ENCODE measurements at regions not wholly inside any gene's neighbourhood (a gene's known extent, or its start where the extent isn't known, plus 50 kb on each side); places are given as distances from the start of the nearest gene placed in this dataset.
A peak's percentile ranks its signal among the peaks of the same experiment; 100 is the strongest.

DNA sequence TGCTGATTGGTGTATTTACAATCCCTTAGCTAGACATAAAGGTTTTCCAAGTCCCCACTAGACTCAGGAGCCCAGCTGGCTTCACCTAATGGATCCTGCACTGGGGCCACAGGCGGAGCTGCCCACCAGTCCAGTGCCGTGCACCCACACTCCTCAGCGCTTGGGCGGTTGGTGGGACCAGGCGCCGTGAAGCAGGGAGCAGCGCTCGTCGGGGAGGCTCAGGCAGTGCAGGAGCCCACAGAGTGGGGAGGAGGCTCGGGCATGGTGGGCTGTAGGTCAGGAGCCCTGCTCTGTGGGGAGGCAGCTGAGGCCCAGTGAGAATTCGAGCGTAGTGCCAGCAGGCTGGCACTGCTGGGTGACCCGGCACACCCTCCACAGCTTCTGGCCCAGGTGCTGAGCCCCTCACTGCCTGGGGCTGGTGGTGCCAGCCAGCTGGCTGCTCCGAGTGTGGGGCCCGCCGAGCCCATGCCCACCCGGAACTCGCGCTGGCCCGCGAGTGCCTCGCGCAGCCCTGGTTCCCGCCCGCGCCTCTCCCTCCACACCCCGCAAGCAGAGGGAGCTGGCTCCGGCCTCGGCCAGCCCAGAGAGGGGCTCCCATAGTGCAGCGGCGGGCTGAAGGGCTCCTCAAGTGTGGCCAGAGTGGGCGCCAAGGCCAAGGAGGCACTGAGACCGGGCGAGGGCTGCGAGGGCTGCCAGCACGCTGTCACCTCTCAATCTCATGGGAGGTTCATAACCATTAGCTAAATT is 475.6 kb upstream of the DCC start:
- H3K4me3 ChIP-seq (ENCODE audit: low read length in 2 of 2), result no peak overlapping the region
- H3K27me3 Mint-ChIP-seq, result no peaks in the 10 kb centered on the region
- H3K27ac ChIP-seq (ENCODE audit: low read depth, low read length), result no peak overlapping the region
- H3K27ac Mint-ChIP-seq, result no peak overlapping the region
- ChIA-PET POLR2A (ENCODE audit: partially characterized antibody) (no interaction called here), CTCF (ENCODE audit: partially characterized antibody) (no interaction called here)
- no peaks in the 10 kb centered on the region for H3K4me1 Mint-ChIP-seq
- H3K4me1 ChIP-seq (ENCODE audit: insufficient read depth, low read length), result no peaks in the 10 kb centered on the region
- H3K27me3 ChIP-seq (ENCODE audit: insufficient read depth, low read length), result no peaks in the 10 kb centered on the region
- H3K36me3 ChIP-seq (ENCODE audit: insufficient read depth, low read length), result no peaks in the 10 kb centered on the region
- H3K36me3 Mint-ChIP-seq, result no peaks in the 10 kb centered on the region
- H3K9me3 ChIP-seq (ENCODE audit: control insufficient read depth in 1 of 2, low read length in 2 of 2), result no peaks in the 10 kb centered on the region
- intact Hi-C loops (cut with micrococcal nuclease), result no loop called here
- H3K9me3 Mint-ChIP-seq, result peaks cover 0 to 13% (median 7%) of the 10 kb centered on the region in 8 donors
- H3K4me3 Mint-ChIP-seq, result no peak overlapping the region
- DNase-seq, result no peak

DNA sequence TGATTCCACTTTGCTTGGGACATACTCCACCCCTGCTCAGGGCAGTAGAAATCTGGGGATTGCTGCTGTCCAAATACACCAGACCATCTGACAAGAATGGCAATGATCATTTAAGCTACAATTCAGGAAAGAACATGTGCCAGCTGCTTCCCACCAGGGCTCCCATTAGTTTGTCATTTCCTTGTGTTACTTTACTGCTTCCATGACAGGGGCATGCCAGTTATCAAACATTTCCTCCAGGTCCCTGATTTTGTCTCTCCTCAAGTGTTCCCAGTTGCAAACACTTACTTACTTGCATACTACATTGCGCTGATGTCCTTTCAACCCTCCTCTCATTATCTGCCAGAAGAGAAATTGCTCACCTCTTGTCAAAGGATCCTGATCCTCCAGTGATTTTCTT is 474.5 kb upstream of the DCC start:
- no peaks in the 10 kb centered on the region for H3K27me3 Mint-ChIP-seq
- intact Hi-C loops (cut with micrococcal nuclease), result no loop called here
- no peaks in the 10 kb centered on the region for H3K36me3 Mint-ChIP-seq
- no peaks in the 10 kb centered on the region for H3K4me1 Mint-ChIP-seq
- no peaks in the 10 kb centered on the region for H3K27me3 ChIP-seq (ENCODE audit: insufficient read depth, low read length)
- no peak overlapping the region for H3K4me3 Mint-ChIP-seq
- ChIA-PET POLR2A (ENCODE audit: partially characterized antibody) (no interaction called here), CTCF (ENCODE audit: partially characterized antibody) (no interaction called here)
- H3K36me3 ChIP-seq (ENCODE audit: insufficient read depth, low read length), result no peaks in the 10 kb centered on the region
- H3K4me3 ChIP-seq (ENCODE audit: low read length in 2 of 2), result no peak overlapping the region
- H3K27ac ChIP-seq (ENCODE audit: low read depth, low read length), result no peak overlapping the region
- no peaks in the 10 kb centered on the region for H3K4me1 ChIP-seq (ENCODE audit: insufficient read depth, low read length)
- H3K9me3 Mint-ChIP-seq, result peaks cover 0 to 15% (median 7%) of the 10 kb centered on the region in 8 donors
- no peak for DNase-seq
- H3K9me3 ChIP-seq (ENCODE audit: control insufficient read depth in 1 of 2, low read length in 2 of 2), result no peaks in the 10 kb centered on the region
- no peak overlapping the region for H3K27ac Mint-ChIP-seq

DNA sequence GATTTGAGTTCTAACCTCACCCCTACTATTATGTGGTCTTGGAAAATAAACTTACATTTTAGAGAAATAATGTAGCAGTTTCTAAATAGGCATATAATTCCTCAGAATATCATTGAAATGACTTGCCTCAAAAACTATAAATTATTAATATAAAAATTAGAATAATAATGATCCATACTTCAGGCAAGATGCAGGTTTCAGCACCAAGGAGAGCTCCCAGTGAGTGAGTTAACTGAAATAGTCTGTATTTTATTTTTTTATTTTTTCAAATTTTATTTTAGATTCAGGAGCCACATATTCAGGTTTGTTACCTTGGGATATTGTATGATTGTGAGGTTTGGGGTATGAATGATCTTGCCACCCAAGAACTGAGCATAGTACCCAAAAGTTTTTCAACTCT is 472.2 kb upstream of the DCC start:
- no peak overlapping the region for H3K4me3 ChIP-seq (ENCODE audit: low read length in 2 of 2)
- Mint-ChIP-seq H3K4me1 (no peaks in the 10 kb centered on the region), H3K9me3 (peaks cover 2 to 15% (median 11%) of the 10 kb centered on the region in 8 donors), H3K4me3 (no peak overlapping the region), H3K27me3 (no peaks in the 10 kb centered on the region), H3K27ac (no peak overlapping the region), H3K36me3 (no peaks in the 10 kb centered on the region)
- ChIA-PET POLR2A (ENCODE audit: partially characterized antibody) (no interaction called here), CTCF (ENCODE audit: partially characterized antibody) (no interaction called here)
- no peak overlapping the region for H3K27ac ChIP-seq (ENCODE audit: low read depth, low read length)
- no peaks in the 10 kb centered on the region for H3K9me3 ChIP-seq (ENCODE audit: control insufficient read depth in 1 of 2, low read length in 2 of 2)
- no peaks in the 10 kb centered on the region for H3K36me3 ChIP-seq (ENCODE audit: insufficient read depth, low read length)
- DNase-seq, result peak in 1 of 5 donors; percentile 4
- intact Hi-C loops (cut with micrococcal nuclease), result no loop called here
- H3K4me1 ChIP-seq (ENCODE audit: insufficient read depth, low read length), result no peaks in the 10 kb centered on the region
- no peaks in the 10 kb centered on the region for H3K27me3 ChIP-seq (ENCODE audit: insufficient read depth, low read length)

DNA sequence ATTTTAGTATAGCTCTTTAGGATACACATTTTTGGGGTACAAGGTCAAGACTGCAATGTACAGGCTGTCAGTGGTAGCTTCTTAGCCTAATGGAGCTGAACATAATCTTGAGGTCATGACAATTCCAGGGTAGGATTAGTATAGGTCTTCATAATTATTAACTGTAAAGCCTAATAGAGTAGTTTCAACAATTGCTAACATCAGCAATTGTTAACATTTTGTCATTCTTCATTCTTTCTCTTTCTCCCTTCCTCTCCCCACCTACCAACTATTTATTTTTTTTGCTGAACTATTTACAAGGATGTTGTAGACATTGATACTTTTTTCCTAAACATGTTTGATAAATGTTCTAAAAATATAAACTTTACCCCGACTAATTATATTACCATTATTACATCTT is 461.3 kb upstream of the DCC start:
- H3K36me3 Mint-ChIP-seq, result no peaks in the 10 kb centered on the region
- no peak for DNase-seq
- no peaks in the 10 kb centered on the region for H3K27me3 ChIP-seq (ENCODE audit: insufficient read depth, low read length)
- H3K4me3 Mint-ChIP-seq, result no peak overlapping the region
- CTCF ChIA-PET (ENCODE audit: partially characterized antibody), result no interaction called here
- H3K4me1 Mint-ChIP-seq, result no peaks in the 10 kb centered on the region
- no peaks in the 10 kb centered on the region for H3K27me3 Mint-ChIP-seq
- H3K4me3 ChIP-seq (ENCODE audit: low read length in 2 of 2), result no peak overlapping the region
- H3K9me3 Mint-ChIP-seq, result peaks cover 0 to 10% (median 7%) of the 10 kb centered on the region in 8 donors
- H3K27ac Mint-ChIP-seq, result no peak overlapping the region
- POLR2A ChIA-PET (ENCODE audit: partially characterized antibody), result no interaction called here
- H3K36me3 ChIP-seq (ENCODE audit: insufficient read depth, low read length), result no peaks in the 10 kb centered on the region
- H3K27ac ChIP-seq (ENCODE audit: low read depth, low read length), result no peak overlapping the region
- intact Hi-C loops (cut with micrococcal nuclease), result no loop called here
- H3K9me3 ChIP-seq (ENCODE audit: control insufficient read depth in 1 of 2, low read length in 2 of 2), result no peaks in the 10 kb centered on the region
- no peaks in the 10 kb centered on the region for H3K4me1 ChIP-seq (ENCODE audit: insufficient read depth, low read length)

DNA sequence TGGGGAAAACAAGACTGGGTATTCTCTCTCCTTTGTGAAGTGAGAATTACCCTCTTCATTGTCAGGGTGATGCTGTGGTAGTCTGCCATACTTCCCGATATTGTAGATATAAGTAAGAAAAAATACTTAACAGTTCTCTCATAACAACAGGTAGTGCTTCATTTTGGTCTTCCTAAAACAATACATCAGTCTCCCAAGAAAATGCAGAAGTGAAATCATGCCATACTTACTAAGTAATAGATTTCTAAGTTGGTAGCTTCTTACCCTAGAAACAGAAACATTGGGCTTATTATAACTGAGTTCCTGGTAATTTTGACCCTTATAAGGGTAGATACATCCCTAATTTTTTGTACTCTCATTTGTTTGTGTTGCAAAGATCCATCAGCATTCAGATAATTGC is 460.7 kb upstream of the DCC start:
- Mint-ChIP-seq H3K27ac (no peak overlapping the region), H3K9me3 (peaks cover 0 to 10% (median 7%) of the 10 kb centered on the region in 8 donors), H3K4me1 (no peaks in the 10 kb centered on the region), H3K4me3 (no peak overlapping the region), H3K36me3 (no peaks in the 10 kb centered on the region), H3K27me3 (no peaks in the 10 kb centered on the region)
- Histone ChIP-seq H3K27ac (ENCODE audit: low read depth, low read length) (no peak overlapping the region), H3K9me3 (ENCODE audit: control insufficient read depth in 1 of 2, low read length in 2 of 2) (no peaks in the 10 kb centered on the region), H3K27me3 (ENCODE audit: insufficient read depth, low read length) (no peaks in the 10 kb centered on the region), H3K4me3 (ENCODE audit: low read length in 2 of 2) (no peak overlapping the region), H3K36me3 (ENCODE audit: insufficient read depth, low read length) (no peaks in the 10 kb centered on the region), H3K4me1 (ENCODE audit: insufficient read depth, low read length) (no peaks in the 10 kb centered on the region)
- DNase-seq, result no peak
- intact Hi-C loops (cut with micrococcal nuclease), result no loop called here
- ChIA-PET POLR2A (ENCODE audit: partially characterized antibody) (no interaction called here), CTCF (ENCODE audit: partially characterized antibody) (no interaction called here)

DNA sequence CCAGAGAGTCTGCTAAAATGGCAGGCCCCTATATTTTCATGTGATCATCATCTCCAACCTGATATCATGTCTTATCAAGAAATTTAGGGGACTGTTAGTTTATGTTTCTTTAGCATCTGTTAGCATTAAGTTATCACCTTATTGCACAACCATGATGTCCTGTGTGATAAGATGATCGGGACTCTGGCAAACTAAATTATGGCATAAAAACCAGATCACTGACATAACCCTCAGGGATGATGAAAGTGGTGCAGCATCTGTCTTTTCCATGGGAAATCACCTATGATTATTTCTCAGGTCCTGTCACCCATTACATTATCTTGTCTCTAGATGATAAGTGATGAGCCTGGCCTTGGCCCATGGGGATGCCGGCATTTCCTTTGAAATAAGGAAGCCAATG is 458.6 kb upstream of the DCC start:
- Histone ChIP-seq H3K27ac (ENCODE audit: low read depth, low read length) (no peak overlapping the region), H3K4me1 (ENCODE audit: insufficient read depth, low read length) (no peaks in the 10 kb centered on the region), H3K27me3 (ENCODE audit: insufficient read depth, low read length) (no peaks in the 10 kb centered on the region), H3K4me3 (ENCODE audit: low read length in 2 of 2) (no peak overlapping the region), H3K36me3 (ENCODE audit: insufficient read depth, low read length) (no peaks in the 10 kb centered on the region), H3K9me3 (ENCODE audit: control insufficient read depth in 1 of 2, low read length in 2 of 2) (no peaks in the 10 kb centered on the region)
- peaks cover 0 to 7% (median 2%) of the 10 kb centered on the region in 8 donors for H3K9me3 Mint-ChIP-seq
- intact Hi-C loops (cut with micrococcal nuclease), result no loop called here
- H3K36me3 Mint-ChIP-seq, result no peaks in the 10 kb centered on the region
- ChIA-PET CTCF (ENCODE audit: partially characterized antibody) (no interaction called here), POLR2A (ENCODE audit: partially characterized antibody) (no interaction called here)
- H3K4me1 Mint-ChIP-seq, result no peaks in the 10 kb centered on the region
- H3K4me3 Mint-ChIP-seq, result no peak overlapping the region
- H3K27ac Mint-ChIP-seq, result no peak overlapping the region
- no peaks in the 10 kb centered on the region for H3K27me3 Mint-ChIP-seq
- no peak for DNase-seq

DNA sequence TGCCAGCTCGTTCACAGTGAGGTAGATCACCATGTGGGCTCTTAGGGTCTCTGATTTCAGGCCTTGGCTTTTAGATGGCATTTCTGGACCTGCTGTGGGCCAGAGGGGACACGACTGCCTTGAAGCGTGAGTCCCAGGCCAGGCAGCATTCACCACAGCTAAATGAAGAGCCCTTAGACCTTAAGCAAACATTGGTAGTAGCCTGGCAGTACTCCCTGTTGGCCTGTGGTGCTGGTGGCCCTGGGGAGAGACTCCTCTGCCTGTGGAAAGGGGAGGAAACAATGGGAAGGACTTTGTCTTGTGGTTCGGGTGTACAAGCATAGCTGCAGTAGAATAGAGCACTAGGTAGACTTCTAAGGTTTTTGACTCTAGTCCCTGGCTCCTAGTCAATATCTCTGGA is 456.0 kb upstream of the DCC start:
- peaks cover 0 to 15% (median 4%) of the 10 kb centered on the region in 8 donors for H3K9me3 Mint-ChIP-seq
- no peaks in the 10 kb centered on the region for H3K36me3 Mint-ChIP-seq
- ChIA-PET CTCF (ENCODE audit: partially characterized antibody) (interaction anchor here (0.5 kb wide), 1 partner anchor 599 kb away, joined by 5 read pairs; no protein-coding TSS in a partner anchor), POLR2A (ENCODE audit: partially characterized antibody) (no interaction called here)
- Histone ChIP-seq H3K27me3 (ENCODE audit: insufficient read depth, low read length) (no peaks in the 10 kb centered on the region), H3K4me3 (ENCODE audit: low read length in 2 of 2) (no peak overlapping the region), H3K4me1 (ENCODE audit: insufficient read depth, low read length) (no peaks in the 10 kb centered on the region), H3K9me3 (ENCODE audit: control insufficient read depth in 1 of 2, low read length in 2 of 2) (no peaks in the 10 kb centered on the region), H3K27ac (ENCODE audit: low read depth, low read length) (no peak overlapping the region), H3K36me3 (ENCODE audit: insufficient read depth, low read length) (no peaks in the 10 kb centered on the region)
- no peaks in the 10 kb centered on the region for H3K27me3 Mint-ChIP-seq
- DNase-seq, result no peak
- H3K4me1 Mint-ChIP-seq, result no peaks in the 10 kb centered on the region
- no peak overlapping the region for H3K27ac Mint-ChIP-seq
- intact Hi-C loops (cut with micrococcal nuclease), result no loop called here
- no peak overlapping the region for H3K4me3 Mint-ChIP-seq

DNA sequence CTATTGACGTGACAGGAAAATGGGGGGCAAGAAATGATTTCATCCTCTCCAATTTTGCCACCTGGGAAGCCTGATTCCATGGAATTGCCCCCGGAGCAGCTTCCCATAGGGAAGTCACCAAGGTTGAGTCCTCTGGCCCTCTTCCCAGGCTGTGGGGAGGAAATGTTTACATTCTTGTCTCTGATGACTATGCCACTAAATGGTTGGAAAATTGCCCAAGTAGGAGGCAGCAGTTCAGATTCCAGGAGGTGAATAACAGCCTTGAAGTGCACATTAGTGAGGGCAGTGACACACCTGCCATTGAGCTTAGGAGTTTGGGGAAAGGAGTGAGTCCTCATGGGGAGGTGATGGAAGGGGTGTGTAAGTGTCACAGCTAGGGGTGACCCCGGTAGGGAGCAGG is 449.2 kb upstream of the DCC start:
- Histone ChIP-seq H3K4me1 (ENCODE audit: insufficient read depth, low read length) (no peaks in the 10 kb centered on the region), H3K27me3 (ENCODE audit: insufficient read depth, low read length) (no peaks in the 10 kb centered on the region), H3K36me3 (ENCODE audit: insufficient read depth, low read length) (no peaks in the 10 kb centered on the region), H3K4me3 (ENCODE audit: low read length in 2 of 2) (no peak overlapping the region), H3K27ac (ENCODE audit: low read depth, low read length) (no peak overlapping the region), H3K9me3 (ENCODE audit: control insufficient read depth in 1 of 2, low read length in 2 of 2) (no peaks in the 10 kb centered on the region)
- Mint-ChIP-seq H3K36me3 (no peaks in the 10 kb centered on the region), H3K9me3 (peaks cover 0 to 11% (median 4%) of the 10 kb centered on the region in 8 donors), H3K27me3 (no peaks in the 10 kb centered on the region), H3K27ac (no peak overlapping the region), H3K4me3 (no peak overlapping the region), H3K4me1 (no peaks in the 10 kb centered on the region)
- no peak for DNase-seq
- ChIA-PET CTCF (ENCODE audit: partially characterized antibody) (no interaction called here), POLR2A (ENCODE audit: partially characterized antibody) (no interaction called here)
- intact Hi-C loops (cut with micrococcal nuclease), result no loop called here
